K562 (cell line): ENCODE measurements at regions not wholly inside any gene's neighbourhood (a gene's known extent, or its start where the extent isn't known, plus 50 kb on each side); places are given as distances from the start of the nearest gene placed in this dataset.
A peak's percentile ranks its signal among the peaks of the same experiment; 100 is the strongest.

Experiments used
- ARID1B ChIP-seq: fragments of 450-650 bp; IDR thresholded peaks from 2 replicates; pipeline ENCODE4 v1.6.1; 2016; ENCODE audit warnings: antibody characterized with exemption, mild to moderate bottlenecking, inconsistent platforms
- CBX2 ChIP-seq: fragments of 200-600 bp; sonication (generic); IDR thresholded peaks from one replicate; pipeline ENCODE4 v1.6.1; 2012; ENCODE audit warnings: mild to moderate bottlenecking, low read length, inconsistent platforms; ENCODE audit not compliant: insufficient read depth, poor library complexity, severe bottlenecking
- CHD1 ChIP-seq: fragments of 200-600 bp; sonication (generic); IDR thresholded peaks from one replicate; pipeline ENCODE4 v1.6.1; 2012; ENCODE audit warnings: mild to moderate bottlenecking, moderate library complexity, low read length, inconsistent platforms
- CREM ChIP-seq: IDR thresholded peaks from 2 replicates; pipeline ENCODE4 v1.6.1; 2014; ENCODE audit warnings: antibody characterized with exemption, low read depth
- EHMT2 ChIP-seq: fragments of 450-650 bp; IDR thresholded peaks from 2 replicates; pipeline ENCODE4 v1.6.1; 2018; ENCODE audit warnings: antibody characterized with exemption
- EP300 ChIP-seq: IDR thresholded peaks from 2 replicates; pipeline ENCODE4 v1.6.1; 2012; ENCODE audit warnings: low read length, improper control_type of control experiment
- HCFC1 ChIP-seq: IDR thresholded peaks from 2 replicates; pipeline ENCODE4 v1.6.1; 2012; ENCODE audit warnings: low read depth, low read length, improper control_type of control experiment
- HDAC2 ChIP-seq: fragments of 450-650 bp; IDR thresholded peaks from 2 replicates; pipeline ENCODE4 v1.6.1; 2016; ENCODE audit warnings: mild to moderate bottlenecking
- NFE2 ChIP-seq: IDR thresholded peaks from 2 replicates; pipeline ENCODE4 v1.6.1; 2014; ENCODE audit warnings: antibody characterized with exemption, low read depth
- NFRKB ChIP-seq: fragments of 450-650 bp; IDR thresholded peaks from 2 replicates; pipeline ENCODE4 v1.6.1; 2016; ENCODE audit warnings: low read depth
- SMAD2 ChIP-seq: fragments of 150-350 bp; IDR thresholded peaks from 2 replicates; pipeline ENCODE4 v1.6.1; 2014; ENCODE audit warnings: low read depth, mild to moderate bottlenecking, low read length
- SOX6 ChIP-seq: fragments of 450-650 bp; IDR thresholded peaks from 2 replicates; pipeline ENCODE4 v1.6.1; 2014; ENCODE audit warnings: mild to moderate bottlenecking
- SPI1 ChIP-seq: IDR thresholded peaks from 2 replicates; pipeline ENCODE4 v1.6.1; 2011; ENCODE audit warnings: low read depth, low read length, control low read depth, borderline replicate concordance
- TAF1 ChIP-seq: IDR thresholded peaks from 2 replicates; pipeline ENCODE4 v1.6.1; 2011; ENCODE audit warnings: mild to moderate bottlenecking, low read length, moderate library complexity; ENCODE audit not compliant: insufficient read depth, control insufficient read depth, severe bottlenecking; ENCODE audit errors: extremely low read depth
- ZBTB5 ChIP-seq: fragments of 450-650 bp; IDR thresholded peaks from 2 replicates; pipeline ENCODE4 v1.6.1; 2017; ENCODE audit warnings: antibody characterized with exemption
- ZNF143 ChIP-seq: sonication (generic); formaldehyde crosslinking; IDR thresholded peaks from 2 replicates; pipeline ENCODE4 v1.9.0; 2022; ENCODE audit warnings: mild to moderate bottlenecking, missing genetic modification reagents
- ZNF3 ChIP-seq: fragments of 250-450 bp; sonication (Bioruptor Pico); IDR thresholded peaks from 2 replicates; pipeline ENCODE4 v1.5.0; 2021; ENCODE audit warnings: mild to moderate bottlenecking, moderate library complexity
- ZNF551 ChIP-seq: fragments of 250-450 bp; sonication (Bioruptor Pico); IDR thresholded peaks from 2 replicates; pipeline ENCODE4 v1.5.0; 2021; ENCODE audit warnings: mild to moderate bottlenecking, moderate library complexity
- ZNF717 ChIP-seq: fragments of 250-450 bp; sonication (Bioruptor Pico); IDR thresholded peaks from 2 replicates; pipeline ENCODE4 v1.5.0; 2021
- TF ChIP-seq, protein P1 (sequence below), 2 experiments: fragments of 200-800 bp in 1 of 2; sonication (Bioruptor generic) in 1 of 2; sonication (generic) in 1 of 2; formaldehyde crosslinking in 1 of 2; IDR thresholded peaks in 1 of 2; conservative IDR thresholded peaks in 1 of 2; 2 replicates each; pipeline versions ENCODE4 v1.5.0 to v1.6.1; 2016 to 2020; ENCODE audit warnings: missing compliant biosample characterization in 1 of 2, missing genetic modification characterization in 1 of 2, missing genetic modification reagents in 1 of 2
- TF ChIP-seq, protein P2 (sequence below): fragments of 450-650 bp; formaldehyde crosslinking; IDR thresholded peaks from 2 replicates; pipeline ENCODE4 v1.4.0; 2020; ENCODE audit warnings: mild to moderate bottlenecking, moderate library complexity
- TF ChIP-seq, protein P3 (sequence below): fragments of 250-450 bp; sonication (Bioruptor Pico); IDR thresholded peaks from 2 replicates; pipeline ENCODE4 v1.4.0; 2020; ENCODE audit warnings: mild to moderate bottlenecking, moderate library complexity, borderline replicate concordance

DNA sequence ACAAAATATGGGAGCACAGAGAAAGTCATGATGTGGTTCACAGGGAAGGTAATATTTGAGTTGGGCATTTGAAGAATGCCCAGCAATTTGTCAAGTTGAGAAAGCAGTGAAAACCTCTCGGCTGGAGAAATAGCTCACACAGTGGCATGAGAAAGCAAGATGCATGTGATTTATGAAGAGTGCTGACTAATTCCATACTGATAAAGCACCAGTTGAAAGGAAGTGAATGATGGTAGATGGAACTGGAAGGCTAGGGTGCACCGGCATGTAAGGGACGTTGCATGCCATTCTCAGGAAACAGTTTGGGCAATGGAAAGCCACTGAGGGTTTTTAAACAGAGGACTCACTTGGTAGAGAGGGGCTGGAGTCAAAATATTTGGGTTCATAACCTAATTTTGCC is 53.5 kb upstream of the MTF2 start (continued):
- TF ChIP-seq ZNF551 (CRISPR knock-in tag) = no peak
- no peak for TF ChIP-seq ZBTB5
- no peak for TF ChIP-seq ZNF717 (CRISPR knock-in tag)
- peak; percentile 92 for TF ChIP-seq EHMT2
- no peak for TF ChIP-seq HCFC1
- peak; percentile 77 for TF ChIP-seq ARID1B
- TF ChIP-seq CREM = peak; percentile 33; the same call in 1 of the 2 replicates
- no peak for TF ChIP-seq CBX2
- TF ChIP-seq HDAC2 = peak; percentile 70
- TF ChIP-seq, protein P1, sequence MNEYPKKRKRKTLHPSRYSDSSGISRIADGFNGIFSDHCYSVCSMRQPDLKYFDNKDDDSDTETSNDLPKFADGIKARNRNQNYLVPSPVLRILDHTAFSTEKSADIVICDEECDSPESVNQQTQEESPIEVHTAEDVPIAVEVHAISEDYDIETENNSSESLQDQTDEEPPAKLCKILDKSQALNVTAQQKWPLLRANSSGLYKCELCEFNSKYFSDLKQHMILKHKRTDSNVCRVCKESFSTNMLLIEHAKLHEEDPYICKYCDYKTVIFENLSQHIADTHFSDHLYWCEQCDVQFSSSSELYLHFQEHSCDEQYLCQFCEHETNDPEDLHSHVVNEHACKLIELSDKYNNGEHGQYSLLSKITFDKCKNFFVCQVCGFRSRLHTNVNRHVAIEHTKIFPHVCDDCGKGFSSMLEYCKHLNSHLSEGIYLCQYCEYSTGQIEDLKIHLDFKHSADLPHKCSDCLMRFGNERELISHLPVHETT (CRISPR knock-in tag; conservative IDR thresholded peaks at IDR 0.05 in 1 of 2, IDR thresholded peaks at IDR 0.05 in 1 of 2) = peak in 1 of 2 experiments; percentile 37; a peak in 1 of 4 replicates
- TF ChIP-seq CHD1 = no peak
- no peak for TF ChIP-seq ZNF3 (CRISPR knock-in tag)
- TF ChIP-seq SMAD2 = no peak
- TF ChIP-seq NFRKB = no peak
- peak; percentile 64 for TF ChIP-seq EP300
- TF ChIP-seq ZNF143 (CRISPR knock-in tag) = no peak
- TF ChIP-seq NFE2 = peak; percentile 95
- TF ChIP-seq, protein P2, sequence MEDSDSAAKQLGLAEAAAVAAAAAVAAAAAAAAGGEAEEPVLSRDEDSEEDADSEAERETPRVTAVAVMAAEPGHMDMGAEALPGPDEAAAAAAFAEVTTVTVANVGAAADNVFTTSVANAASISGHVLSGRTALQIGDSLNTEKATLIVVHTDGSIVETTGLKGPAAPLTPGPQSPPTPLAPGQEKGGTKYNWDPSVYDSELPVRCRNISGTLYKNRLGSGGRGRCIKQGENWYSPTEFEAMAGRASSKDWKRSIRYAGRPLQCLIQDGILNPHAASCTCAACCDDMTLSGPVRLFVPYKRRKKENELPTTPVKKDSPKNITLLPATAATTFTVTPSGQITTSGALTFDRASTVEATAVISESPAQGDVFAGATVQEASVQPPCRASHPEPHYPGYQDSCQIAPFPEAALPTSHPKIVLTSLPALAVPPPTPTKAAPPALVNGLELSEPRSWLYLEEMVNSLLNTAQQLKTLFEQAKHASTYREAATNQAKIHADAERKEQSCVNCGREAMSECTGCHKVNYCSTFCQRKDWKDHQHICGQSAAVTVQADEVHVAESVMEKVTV = no peak
- no peak for TF ChIP-seq TAF1
- peak; percentile 82; the same call in 1 of the 2 replicates for TF ChIP-seq SPI1
- TF ChIP-seq, protein P3, sequence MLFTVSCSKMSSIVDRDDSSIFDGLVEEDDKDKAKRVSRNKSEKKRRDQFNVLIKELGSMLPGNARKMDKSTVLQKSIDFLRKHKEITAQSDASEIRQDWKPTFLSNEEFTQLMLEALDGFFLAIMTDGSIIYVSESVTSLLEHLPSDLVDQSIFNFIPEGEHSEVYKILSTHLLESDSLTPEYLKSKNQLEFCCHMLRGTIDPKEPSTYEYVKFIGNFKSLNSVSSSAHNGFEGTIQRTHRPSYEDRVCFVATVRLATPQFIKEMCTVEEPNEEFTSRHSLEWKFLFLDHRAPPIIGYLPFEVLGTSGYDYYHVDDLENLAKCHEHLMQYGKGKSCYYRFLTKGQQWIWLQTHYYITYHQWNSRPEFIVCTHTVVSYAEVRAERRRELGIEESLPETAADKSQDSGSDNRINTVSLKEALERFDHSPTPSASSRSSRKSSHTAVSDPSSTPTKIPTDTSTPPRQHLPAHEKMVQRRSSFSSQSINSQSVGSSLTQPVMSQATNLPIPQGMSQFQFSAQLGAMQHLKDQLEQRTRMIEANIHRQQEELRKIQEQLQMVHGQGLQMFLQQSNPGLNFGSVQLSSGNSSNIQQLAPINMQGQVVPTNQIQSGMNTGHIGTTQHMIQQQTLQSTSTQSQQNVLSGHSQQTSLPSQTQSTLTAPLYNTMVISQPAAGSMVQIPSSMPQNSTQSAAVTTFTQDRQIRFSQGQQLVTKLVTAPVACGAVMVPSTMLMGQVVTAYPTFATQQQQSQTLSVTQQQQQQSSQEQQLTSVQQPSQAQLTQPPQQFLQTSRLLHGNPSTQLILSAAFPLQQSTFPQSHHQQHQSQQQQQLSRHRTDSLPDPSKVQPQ = no peak
- no peak; the same call in 1 of the 2 replicates for TF ChIP-seq SOX6
